NB4 (cell line): ENCODE measurements at regions not wholly inside any gene's neighbourhood (a gene's known extent, or its start where the extent isn't known, plus 50 kb on each side); places are given as distances from the start of the nearest gene placed in this dataset.

Experiments used
- CTCF ChIP-seq: IDR thresholded peaks from one replicate; pipeline ENCODE4 v1.5.1; 2012; ENCODE audit warnings: low read depth, low read length
- MAX ChIP-seq: IDR thresholded peaks from 2 replicates; pipeline ENCODE4 v1.6.1; 2011; ENCODE audit warnings: low read depth, low read length
- POLR2A ChIP-seq: IDR thresholded peaks from 2 replicates; pipeline ENCODE4 v1.6.1; 2011; ENCODE audit warnings: mild to moderate bottlenecking; ENCODE audit not compliant: insufficient read length; ENCODE audit errors: extremely low read depth

- TF ChIP-seq POLR2A (no peak), CTCF (no peak), MAX (no peak)
Observed at GRCh38 chr11:42244376-42244775, 784.9 kb upstream of the LRRC4C start.
